Upper lobe of left lung (tissue), 4 donors: ENCODE measurements at regions not wholly inside any gene's neighbourhood (a gene's known extent, or its start where the extent isn't known, plus 50 kb on each side); places are given as distances from the start of the nearest gene placed in this dataset.

Source experiments
- CTCF ChIP-seq, 6 experiments: fragments of 450-650 bp in 4 of 6; fragments of 200-600 bp in 2 of 6; sonication (generic) in 2 of 6; IDR thresholded peaks; one replicate each; pipeline ENCODE4 v1.5.1; 2016 to 2019; ENCODE audit warnings: antibody characterized with exemption in 6 of 6
- POLR2A ChIP-seq, 4 donors: fragments of 450-650 bp; IDR thresholded peaks; one replicate each; pipeline ENCODE4 v1.5.1; 2016 to 2017; ENCODE audit warnings: antibody characterized with exemption in 4 of 4, mild to moderate bottlenecking in 2 of 4

- TF ChIP-seq CTCF (IDR thresholded peaks at IDR 0.05): no peak
- no peak for TF ChIP-seq POLR2A (IDR thresholded peaks at IDR 0.05)
Observed at GRCh38 chr1:235038701-235039100, 89.9 kb downstream of the TOMM20 start.
